Stimulated activated CD4-positive, alpha-beta T cell treated with anti-CD3 and anti-CD28 coated beads, Interleukin-12 subunit alpha, Interleukin-12 subunit beta, amount 100 ng/mL, for 48 hours (primary cell): ENCODE measurements at regions not wholly inside any gene's neighbourhood (a gene's known extent, or its start where the extent isn't known, plus 50 kb on each side); places are given as distances from the start of the nearest gene placed in this dataset.
"Not testable (repeated sequence)": the region's sequence is repeated elsewhere in the genome, so short reads cannot be mapped to it uniquely, and the experiment has no call there.

Experiments used
- DNase-seq, 3 donors: peaks; one replicate each; pipeline ENCODE4 v3.0.0-alpha.2; 2020; ENCODE audit warnings: low read depth in 2 of 3, low spot score in 1 of 3

DNA sequence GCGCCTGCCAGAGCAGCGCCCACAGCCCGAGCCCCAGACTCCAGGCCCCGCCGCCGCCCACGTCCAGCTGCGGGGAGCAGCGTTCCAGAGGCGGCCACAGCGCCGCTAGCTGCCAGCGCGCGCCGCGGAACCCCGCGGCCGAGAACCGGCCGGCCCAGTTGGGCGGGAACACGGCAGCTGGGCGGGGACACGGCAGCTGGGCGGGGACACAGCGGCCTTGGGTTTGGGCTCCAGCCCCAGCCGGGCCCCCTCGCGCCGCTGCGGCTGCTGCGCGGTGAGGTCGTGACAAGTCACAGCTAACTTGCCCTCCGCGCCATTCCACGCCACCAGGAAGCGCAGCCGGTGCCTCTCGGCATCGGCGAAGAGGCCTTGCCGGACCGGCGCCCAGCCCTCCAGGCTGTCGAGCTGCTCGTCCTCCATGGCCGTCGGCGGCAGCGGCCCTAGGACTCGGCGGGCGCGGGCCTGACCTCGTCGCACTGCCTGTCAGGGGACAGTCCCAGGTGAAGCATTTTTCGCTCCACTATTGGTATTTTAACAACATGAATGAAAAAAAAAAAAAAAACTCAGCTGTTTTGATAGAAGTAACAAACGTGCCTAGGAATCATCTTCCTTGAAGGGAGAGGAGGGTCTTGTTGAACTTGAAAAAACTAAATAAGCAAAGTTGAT lies 56.6 kb upstream of the GOLGA8N start:
- DNase-seq = peak; percentile 8 to 24 (median 12)

DNA sequence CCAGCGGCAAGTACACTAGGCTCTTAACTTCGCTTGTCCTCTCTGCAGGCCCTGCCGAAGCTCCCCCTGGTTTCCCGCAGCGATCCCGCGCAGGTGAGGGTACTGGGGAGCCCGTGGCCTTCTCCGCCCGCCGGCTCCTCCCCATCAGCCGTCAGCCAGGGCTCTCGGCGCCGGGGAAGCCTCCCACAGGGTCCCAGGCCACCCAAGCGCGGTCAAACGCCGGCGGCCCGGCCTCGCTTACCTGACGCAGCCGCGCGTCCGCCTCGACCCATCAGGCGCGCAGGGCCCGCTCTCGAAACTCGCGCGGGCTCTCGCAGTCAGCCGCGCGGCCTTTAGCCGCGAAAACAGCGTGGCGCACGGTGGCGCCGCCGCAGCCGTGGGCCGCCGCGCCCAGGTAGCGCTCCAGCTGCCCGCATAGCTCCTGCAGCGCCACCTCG lies 57.2 kb upstream of the GOLGA8N start:
- not testable (repeated sequence) for DNase-seq

DNA sequence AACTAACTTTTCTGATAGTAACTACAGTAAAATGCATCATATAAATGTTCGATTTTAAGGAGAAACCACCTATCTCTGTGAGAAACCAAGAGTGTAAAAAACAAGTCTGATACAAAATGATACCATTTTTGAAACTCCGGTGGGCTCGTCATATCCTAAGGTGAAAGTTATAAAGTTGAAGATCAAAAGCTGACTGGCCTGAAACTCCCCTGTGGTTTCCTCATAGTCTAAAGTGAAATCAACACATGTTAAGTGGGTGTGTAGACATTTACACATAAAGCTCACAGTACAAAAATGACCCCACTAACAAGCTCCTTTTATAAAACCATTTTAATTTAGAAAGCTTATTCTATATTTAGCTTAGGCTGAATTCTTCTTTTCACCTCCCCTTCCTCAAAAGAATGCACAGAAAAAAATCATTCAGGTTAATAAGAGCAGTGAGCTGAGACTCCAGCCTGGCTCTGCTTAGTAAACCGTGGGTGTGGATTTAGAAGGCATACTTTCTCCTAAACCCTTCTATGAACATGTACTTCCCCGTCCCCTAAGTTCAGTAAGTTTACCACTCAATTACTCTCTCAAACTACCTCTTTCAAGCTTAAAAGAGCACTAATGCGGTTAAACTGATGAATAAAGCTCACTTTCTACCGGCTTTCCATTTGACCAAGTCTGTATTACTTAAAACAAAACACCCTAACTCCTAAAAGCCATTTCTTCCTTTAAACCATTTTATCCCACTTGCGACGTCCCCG lies 57.9 kb upstream of the GOLGA8N start:
- DNase-seq = not testable (repeated sequence)

DNA sequence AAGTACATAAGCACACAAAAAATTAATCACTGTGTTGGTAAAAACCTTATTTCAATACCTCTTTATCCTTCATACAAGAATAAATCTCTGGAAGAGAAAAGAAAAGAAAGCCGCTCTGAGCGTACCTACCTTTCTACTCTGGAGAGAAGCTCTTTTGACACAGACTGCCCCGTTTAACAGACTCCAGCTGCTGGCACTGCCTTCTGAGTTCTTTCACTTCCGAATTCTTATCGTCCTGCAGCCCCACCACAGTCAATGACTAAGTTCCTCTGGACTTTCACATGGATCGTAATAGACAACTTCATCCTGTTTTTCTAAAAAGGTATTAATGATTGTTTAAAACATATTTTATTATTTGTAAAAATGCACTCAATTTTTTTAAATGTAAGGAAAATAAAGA lies 67.5 kb upstream of the GOLGA8O start:
- not testable (repeated sequence) for DNase-seq

DNA sequence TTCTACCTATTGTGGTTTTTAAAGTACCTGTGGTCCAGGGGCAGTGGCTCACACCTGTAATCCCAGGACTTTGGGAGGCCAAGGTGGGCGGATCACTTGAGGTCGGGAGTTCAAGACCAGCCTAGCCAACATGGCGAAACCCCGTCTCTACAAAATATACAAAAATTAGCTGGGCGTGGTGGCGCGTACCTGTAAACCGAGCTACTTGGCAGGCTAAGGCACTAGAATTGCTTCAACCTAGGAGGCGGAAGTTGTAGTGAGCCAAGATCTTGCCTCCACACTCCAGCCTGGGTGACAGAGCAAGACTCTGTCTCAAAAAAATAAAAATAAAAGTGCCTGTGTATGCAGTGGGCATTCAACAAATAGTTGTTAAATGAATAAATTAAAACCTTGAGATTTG lies 67.0 kb upstream of the GOLGA8O start:
- DNase-seq = not testable (repeated sequence)

DNA sequence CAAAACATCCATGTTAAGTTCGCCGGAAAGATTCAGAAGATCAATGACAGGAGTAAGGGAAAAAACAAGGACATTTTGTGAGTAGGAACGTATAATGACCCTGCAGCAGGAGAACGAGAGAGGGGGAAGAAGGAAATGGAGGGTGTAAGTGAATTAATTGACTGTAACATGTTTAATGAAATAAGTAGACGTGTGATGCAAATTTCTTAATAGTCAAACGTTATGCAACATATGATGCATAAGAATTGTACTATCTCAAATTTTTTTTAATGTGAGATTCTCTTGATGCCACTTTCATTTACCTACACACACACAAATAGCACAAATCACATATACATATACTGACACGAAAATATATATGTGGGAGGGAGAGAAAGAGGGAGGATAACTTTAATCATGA lies 63.5 kb upstream of the GOLGA8O start:
- not testable (repeated sequence) for DNase-seq

DNA sequence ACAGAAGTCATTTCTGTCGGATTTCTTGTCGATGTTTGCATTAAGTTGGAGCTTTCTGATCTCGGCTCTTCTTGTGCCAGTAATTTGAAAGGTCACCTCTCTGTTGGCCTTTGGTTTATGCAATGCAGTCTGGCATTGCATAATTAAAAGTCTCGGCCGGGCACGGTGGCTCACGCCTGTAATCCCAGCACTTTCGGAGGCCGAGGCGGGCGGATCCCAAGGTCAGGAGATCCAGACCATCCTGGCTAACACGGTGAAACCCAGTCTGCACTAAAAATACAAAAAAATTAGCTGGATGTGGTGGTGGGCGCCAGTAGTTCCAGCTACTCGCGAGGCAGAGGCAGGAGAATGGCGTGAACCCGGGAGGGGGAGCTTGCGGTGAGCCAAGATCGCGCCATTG lies 62.6 kb upstream of the GOLGA8O start:
- not testable (repeated sequence) for DNase-seq

DNA sequence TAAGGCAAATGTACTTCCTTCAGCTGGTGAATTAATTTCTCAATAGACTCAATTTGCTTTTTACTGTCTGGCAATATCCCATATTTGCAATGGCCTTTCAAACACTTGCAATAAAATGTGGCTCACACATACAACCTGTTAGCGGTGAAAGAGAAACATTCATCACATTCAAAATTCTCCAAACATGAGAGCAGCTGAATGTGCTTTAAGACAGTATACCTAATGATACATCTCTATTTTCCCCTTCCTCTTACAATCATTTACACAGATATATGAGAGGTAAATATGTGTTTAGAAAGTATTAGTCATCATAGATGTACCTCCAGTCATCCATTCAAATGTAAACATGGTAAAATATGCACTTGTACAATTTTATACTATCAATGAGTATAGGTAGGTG lies 61.5 kb upstream of the GOLGA8O start:
- DNase-seq = not testable (repeated sequence)

DNA sequence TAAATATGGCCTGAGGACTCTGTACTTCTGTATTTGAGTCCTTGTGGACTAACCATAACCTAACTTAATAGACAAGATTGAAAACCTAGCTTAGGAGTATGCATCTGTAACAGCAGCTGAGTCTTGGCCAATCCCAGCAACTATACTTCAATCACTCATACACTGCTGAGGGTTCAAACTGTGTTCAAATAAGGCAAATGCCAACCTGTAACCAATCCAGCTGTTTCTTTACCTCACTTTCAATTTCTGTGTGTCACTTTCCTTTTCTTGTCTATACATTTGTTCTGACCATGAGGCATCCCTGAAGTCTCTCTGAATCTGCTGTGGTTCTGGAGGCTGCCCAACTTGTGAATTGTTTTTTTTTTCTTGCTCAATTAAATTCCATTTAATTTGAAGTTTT lies 57.9 kb upstream of the GOLGA8O start:
- DNase-seq = not testable (repeated sequence)

DNA sequence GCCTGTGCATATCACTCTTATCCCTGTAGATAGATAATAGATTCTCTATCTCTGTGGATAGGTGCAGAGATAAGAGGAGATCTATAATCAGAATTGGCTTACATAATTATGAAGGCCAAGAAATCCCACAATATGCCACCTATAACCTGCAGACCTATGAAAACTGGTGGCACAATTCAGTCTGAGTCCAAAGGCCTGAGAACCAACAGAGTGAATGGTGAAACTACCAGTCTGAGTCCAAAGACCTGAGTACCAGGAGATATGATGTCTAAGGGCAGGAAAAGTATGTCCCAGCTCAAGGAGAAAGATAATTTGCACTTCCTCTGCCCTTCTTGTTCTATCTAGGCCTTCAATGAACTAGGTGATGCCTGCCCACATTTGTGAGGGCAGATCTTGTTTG lies 54.6 kb upstream of the GOLGA8O start:
- not testable (repeated sequence) for DNase-seq

DNA sequence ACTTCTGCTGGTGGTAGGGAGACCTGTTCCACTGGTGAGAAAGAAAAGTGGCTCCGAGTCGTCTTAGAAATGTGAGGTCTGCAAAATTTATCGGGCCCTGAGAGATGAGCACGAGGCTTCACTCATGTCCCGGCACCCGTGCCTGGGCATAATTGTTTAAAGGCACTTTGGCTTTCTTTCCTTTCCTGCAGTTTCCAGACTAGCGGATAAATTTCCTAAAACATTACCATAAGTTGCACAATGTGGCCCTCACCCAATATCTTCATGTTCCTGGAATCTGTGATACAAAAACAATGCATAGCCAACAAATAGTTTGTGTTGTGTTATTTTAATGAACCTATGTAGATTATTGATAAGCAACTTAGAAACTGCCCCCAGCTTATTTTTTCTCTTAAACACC lies 52.6 kb upstream of the GOLGA8O start:
- DNase-seq = not testable (repeated sequence)

DNA sequence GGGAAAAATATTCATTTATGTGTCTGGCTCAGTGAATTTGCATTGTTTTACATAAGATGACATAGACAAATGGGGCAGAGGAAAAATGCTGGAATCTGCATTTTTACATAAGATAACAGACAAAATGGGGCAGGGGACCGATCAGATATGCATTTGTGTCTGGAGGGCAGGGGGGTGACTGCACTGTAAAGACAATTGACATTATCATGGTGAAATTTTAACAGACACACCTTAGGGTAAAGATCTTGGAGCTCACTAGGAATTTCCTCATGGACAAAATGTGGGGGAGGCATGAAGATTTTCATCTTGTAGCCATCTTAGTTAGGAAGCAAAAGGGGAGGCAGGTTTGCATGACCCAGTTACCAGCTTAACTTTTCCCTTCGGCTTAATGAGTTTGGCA lies 51.4 kb upstream of the GOLGA8O start:
- DNase-seq = not testable (repeated sequence)

DNA sequence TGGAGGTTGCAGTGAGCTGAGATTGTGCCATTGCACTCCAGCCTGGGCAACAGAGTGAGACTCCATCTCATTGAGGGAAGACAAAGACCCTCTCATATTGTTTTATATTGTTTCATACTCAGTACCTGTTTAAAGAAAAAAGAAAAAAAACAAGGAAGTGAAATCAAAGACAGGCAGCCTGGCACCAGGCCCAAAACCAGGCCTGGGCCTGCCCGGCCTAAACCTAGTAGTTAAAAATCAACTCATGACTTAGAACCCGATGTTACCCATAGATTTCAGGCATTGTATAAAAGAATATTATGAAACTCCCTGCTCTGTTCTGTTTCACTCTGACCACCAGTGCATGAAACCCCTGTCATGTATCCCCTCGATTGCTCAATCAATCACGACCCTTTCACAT lies 50.2 kb upstream of the GOLGA8O start:
- DNase-seq = not testable (repeated sequence)
